ENCODE measurements at regions not wholly inside any gene's neighbourhood (a gene's known extent, or its start where the extent isn't known, plus 50 kb on each side); places are given as distances from the start of the nearest gene placed in this dataset.

- no peak for TF ChIP-seq FOXP2 (optimal IDR thresholded peaks at IDR 0.05; ENCODE audit: borderline replicate concordance, extremely low read depth, extremely low read length, insufficient read depth)
- no peak for TF ChIP-seq SIN3A (IDR thresholded peaks at IDR 0.05; ENCODE audit: borderline replicate concordance, insufficient read depth, low read length)
- no peak for TF ChIP-seq POLR2AphosphoS5 (IDR thresholded peaks at IDR 0.05; ENCODE audit: low read depth, low read length)
- no peak for TF ChIP-seq TAF1 (IDR thresholded peaks at IDR 0.05; ENCODE audit: borderline replicate concordance, insufficient read depth, low read length)
- no peak for TF ChIP-seq REST (IDR thresholded peaks at IDR 0.05; ENCODE audit: insufficient read depth in 1 of 2, low read depth in 2 of 2, low read length in 2 of 2)
Measured at GRCh38 chr17:77496401-77496801, 355.6 kb downstream of the SEC14L1 start.

DNA sequence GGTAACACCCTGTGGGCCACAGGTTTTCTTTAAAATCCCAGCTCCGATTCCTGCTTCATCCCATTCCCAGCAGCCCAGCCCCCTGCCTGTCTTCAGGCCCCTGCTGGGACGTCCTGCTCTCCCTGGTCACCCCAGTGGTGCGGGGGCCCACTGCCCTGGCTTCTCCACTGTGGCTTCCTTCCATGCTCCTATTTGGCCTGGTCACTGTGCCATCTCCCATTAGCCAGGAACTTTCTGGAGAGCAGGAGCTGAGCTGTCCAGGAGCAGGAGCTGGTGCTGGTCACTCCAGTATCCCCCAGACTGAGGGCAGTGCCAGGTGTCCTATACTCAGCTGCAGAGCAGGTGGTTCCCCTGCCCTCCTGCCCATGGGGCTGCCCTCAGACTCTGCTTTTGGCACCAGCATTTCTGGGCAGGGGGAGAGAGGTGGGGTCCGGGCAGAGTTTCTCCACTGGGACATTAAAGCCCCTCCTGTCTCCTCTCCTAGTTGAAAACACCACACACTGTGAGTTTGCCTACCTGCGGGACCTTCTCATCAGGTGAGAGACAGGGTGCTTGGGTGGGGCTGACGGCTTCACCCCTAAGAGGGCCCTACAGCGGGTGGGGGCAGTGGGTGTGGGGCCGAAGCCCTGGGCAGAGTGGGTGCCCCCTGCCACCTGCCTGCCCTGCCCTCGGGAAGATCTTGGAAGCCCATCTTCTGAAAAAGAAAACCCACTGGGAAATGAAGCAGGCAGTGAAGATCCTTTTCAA lies 356.2 kb downstream of the SEC14L1 start:
- TF ChIP-seq POLR2AphosphoS5 (IDR thresholded peaks at IDR 0.05; ENCODE audit: low read depth, low read length) (no peak), SIN3A (IDR thresholded peaks at IDR 0.05; ENCODE audit: borderline replicate concordance, insufficient read depth, low read length) (no peak), FOXP2 (optimal IDR thresholded peaks at IDR 0.05; ENCODE audit: borderline replicate concordance, extremely low read depth, extremely low read length, insufficient read depth) (no peak), REST (IDR thresholded peaks at IDR 0.05; ENCODE audit: insufficient read depth in 1 of 2, low read depth in 2 of 2, low read length in 2 of 2) (no peak), TAF1 (IDR thresholded peaks at IDR 0.05; ENCODE audit: borderline replicate concordance, insufficient read depth, low read length) (no peak)

DNA sequence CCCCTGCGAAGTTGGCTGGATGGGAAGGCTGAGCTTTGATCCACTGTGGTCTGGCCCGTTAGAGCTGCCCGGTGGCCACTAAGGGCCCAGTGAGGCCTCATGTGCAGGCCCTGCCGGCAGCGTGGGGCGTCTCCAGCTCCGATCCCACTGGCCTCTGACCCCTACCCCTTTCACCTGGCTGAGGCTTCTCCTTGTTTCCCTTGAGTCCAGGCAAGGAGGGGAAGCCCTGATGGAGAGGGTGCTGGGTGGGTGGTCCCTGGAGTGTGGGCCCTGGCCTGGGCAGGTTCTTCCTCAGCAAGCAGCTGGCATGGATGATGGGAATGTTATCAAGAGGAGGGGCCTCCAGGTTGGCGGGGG lies 356.8 kb downstream of the SEC14L1 start:
- TF ChIP-seq REST (IDR thresholded peaks at IDR 0.05; ENCODE audit: insufficient read depth in 1 of 2, low read depth in 2 of 2, low read length in 2 of 2) (no peak), SIN3A (IDR thresholded peaks at IDR 0.05; ENCODE audit: borderline replicate concordance, insufficient read depth, low read length) (no peak), FOXP2 (optimal IDR thresholded peaks at IDR 0.05; ENCODE audit: borderline replicate concordance, extremely low read depth, extremely low read length, insufficient read depth) (no peak), TAF1 (IDR thresholded peaks at IDR 0.05; ENCODE audit: borderline replicate concordance, insufficient read depth, low read length) (no peak), POLR2AphosphoS5 (IDR thresholded peaks at IDR 0.05; ENCODE audit: low read depth, low read length) (no peak)

DNA sequence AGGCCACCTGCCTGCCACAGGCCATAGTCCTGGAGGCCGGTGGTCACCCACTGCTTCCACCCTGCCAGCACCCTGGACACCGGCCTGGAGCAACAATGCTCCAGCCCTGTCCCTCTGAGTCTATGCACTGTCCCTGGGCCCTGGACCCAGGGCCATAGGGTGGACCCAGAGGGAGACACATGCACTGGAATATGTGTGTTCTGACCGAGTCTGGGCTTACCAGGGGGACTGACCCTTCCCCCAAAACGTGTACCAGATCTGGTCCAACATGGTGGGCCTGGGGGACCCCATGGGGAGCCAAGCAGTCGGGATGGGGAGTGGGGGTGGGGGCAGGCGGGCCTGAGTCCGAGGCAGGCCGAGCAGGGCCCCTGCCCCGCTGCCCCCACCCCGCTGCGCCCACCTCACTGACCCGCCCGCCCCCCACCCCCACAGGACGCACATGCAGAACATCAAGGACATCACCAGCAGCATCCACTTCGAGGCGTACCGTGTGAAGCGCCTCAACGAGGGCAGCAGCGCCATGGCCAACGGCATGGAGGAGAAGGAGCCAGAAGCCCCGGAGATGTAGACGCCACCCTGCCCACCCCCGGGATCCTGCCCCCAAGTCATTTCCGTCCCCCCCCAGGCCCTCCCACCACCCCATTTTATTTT lies 357.4 kb downstream of the SEC14L1 start:
- TF ChIP-seq POLR2AphosphoS5 (IDR thresholded peaks at IDR 0.05; ENCODE audit: low read depth, low read length) (no peak), FOXP2 (optimal IDR thresholded peaks at IDR 0.05; ENCODE audit: borderline replicate concordance, extremely low read depth, extremely low read length, insufficient read depth) (no peak), REST (IDR thresholded peaks at IDR 0.05; ENCODE audit: insufficient read depth in 1 of 2, low read depth in 2 of 2, low read length in 2 of 2) (no peak), SIN3A (IDR thresholded peaks at IDR 0.05; ENCODE audit: borderline replicate concordance, insufficient read depth, low read length) (no peak), TAF1 (IDR thresholded peaks at IDR 0.05; ENCODE audit: borderline replicate concordance, insufficient read depth, low read length) (no peak)

Measured in PFSK-1 (cell line).